ENCODE measurements at regions not wholly inside any gene's neighbourhood (a gene's known extent, or its start where the extent isn't known, plus 50 kb on each side); places are given as distances from the start of the nearest gene placed in this dataset.

- TF ChIP-seq, protein P1, sequence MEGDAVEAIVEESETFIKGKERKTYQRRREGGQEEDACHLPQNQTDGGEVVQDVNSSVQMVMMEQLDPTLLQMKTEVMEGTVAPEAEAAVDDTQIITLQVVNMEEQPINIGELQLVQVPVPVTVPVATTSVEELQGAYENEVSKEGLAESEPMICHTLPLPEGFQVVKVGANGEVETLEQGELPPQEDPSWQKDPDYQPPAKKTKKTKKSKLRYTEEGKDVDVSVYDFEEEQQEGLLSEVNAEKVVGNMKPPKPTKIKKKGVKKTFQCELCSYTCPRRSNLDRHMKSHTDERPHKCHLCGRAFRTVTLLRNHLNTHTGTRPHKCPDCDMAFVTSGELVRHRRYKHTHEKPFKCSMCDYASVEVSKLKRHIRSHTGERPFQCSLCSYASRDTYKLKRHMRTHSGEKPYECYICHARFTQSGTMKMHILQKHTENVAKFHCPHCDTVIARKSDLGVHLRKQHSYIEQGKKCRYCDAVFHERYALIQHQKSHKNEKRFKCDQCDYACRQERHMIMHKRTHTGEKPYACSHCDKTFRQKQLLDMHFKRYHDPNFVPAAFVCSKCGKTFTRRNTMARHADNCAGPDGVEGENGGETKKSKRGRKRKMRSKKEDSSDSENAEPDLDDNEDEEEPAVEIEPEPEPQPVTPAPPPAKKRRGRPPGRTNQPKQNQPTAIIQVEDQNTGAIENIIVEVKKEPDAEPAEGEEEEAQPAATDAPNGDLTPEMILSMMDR (IDR thresholded peaks at IDR 0.05; ENCODE audit: borderline replicate concordance, insufficient read depth, low read depth, low read length), result no peak
- no peak overlapping the region for H3K4me3 ChIP-seq (ENCODE audit: low read depth, low read length)
Observed at GRCh38 chr11:112777283-112777751, 183.9 kb upstream of the NCAM1 start.

DNA sequence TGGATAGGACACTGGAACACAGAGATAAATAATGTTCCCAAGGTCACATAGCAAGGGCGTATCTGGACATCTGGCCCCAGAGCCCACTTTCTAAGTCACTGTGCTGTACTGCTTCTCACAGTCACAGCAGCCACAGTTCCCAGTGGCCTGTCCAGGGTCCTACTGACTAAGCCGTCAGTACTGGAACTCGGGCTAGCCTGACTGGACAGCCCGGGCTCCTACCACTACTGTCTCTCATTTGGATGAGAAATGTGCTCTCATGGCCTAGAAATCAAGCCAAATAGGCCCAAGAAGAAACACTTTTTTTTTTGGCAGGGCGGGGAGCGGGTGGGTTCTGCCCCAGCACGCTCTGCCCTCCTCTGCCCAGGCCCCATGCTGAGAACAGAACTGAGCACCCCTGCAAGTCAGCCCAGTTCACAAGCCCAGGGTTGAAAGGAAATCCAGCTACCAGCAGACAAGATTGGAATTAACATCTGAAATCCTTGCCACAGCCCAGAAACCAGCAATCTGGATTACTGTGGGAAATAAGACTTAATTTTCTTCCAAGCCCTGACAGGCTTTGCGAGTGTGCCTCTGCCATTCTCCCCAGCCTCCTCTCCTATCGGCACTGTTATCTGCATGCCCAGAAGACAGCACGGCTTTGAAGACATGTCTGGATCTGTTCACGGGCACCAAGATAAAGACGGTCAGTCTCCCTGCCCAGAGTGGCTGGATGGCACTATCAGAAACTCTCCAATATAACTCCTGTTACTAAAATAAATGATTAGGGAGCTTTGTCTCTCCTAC is 182.9 kb upstream of the NCAM1 start:
- H3K4me3 ChIP-seq (ENCODE audit: low read depth, low read length), result no peak overlapping the region
- TF ChIP-seq, protein P1 (IDR thresholded peaks at IDR 0.05; ENCODE audit: borderline replicate concordance, insufficient read depth, low read depth, low read length), result no peak

- H3K4me3 ChIP-seq (ENCODE audit: low read depth, low read length), result no peak overlapping the region
- TF ChIP-seq, protein P1 (IDR thresholded peaks at IDR 0.05; ENCODE audit: borderline replicate concordance, insufficient read depth, low read depth, low read length), result no peak
Observed at GRCh38 chr11:112778877-112779266, 182.3 kb upstream of the NCAM1 start.

GRCh38 chr11:112780351-112781087 is 180.7 kb upstream of the NCAM1 start:
- H3K4me3 ChIP-seq (ENCODE audit: low read depth, low read length), result no peak overlapping the region
- TF ChIP-seq, protein P1 (IDR thresholded peaks at IDR 0.05; ENCODE audit: borderline replicate concordance, insufficient read depth, low read depth, low read length), result no peak

GRCh38 chr11:112783945-112784322 is 177.3 kb upstream of the NCAM1 start:
- TF ChIP-seq, protein P1 (IDR thresholded peaks at IDR 0.05; ENCODE audit: borderline replicate concordance, insufficient read depth, low read depth, low read length), result no peak
- H3K4me3 ChIP-seq (ENCODE audit: low read depth, low read length), result no peak overlapping the region

DNA sequence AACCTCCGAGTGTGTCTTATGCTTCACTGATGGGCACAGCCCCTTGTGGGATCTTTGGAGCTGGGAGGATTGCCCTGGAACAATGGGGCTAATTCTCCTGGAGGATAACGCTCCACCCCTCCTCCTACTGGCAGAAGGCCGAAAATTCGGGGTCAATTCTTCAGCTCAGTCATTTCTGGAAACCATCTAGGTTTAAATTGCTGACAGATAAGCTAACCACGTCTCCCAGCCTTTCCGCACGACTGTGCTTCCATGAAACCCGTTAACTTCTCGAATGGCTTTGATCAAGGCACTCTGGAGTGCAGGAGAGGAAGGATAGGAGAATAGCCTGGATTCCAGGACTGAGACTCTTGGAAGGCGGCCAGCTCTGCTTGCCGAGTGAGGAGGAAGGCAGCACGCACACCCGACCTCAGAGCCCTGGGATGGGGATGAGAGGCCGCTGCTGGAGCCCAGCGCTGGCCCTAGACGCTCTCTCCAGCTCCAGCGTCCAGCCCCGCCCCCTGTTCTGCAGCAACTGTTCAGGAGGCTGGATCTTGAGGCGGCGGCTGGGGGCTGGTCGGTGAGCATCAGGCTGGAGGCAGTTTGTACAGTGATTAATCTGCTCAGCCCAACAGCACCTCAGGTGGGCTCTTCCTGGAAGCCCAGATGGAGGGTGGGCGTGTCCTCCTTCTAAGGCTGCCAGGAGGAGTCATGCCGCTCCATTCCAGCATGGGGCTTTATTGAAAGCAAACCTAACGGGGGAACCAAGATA is 176.7 kb upstream of the NCAM1 start:
- TF ChIP-seq, protein P1 (IDR thresholded peaks at IDR 0.05; ENCODE audit: borderline replicate concordance, insufficient read depth, low read depth, low read length), result 0 out of 2 replicates have a peak, but pooled peaks have one; percentile 4
- H3K4me3 ChIP-seq (ENCODE audit: low read depth, low read length), result no peak overlapping the region
